ENCODE measurements at regions not wholly inside any gene's neighbourhood (a gene's known extent, or its start where the extent isn't known, plus 50 kb on each side); places are given as distances from the start of the nearest gene placed in this dataset.

DNA sequence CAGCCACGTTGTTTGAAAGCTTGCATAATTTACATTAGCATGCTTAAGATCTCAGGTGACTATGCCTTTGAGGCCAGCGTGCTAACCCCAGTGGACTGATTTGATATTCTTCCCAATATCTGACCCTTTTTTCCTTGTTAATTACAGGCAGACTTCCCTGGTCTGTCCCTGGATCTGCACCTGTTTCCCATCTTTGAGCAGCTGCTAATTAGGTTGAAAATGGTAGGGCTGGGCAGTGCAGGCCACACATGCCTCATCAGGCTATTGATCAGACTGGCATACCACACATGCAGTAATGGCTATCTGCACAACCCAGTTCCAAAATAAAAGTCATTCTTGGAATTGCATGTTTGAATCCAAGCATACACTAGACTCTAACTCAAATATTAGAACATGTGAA, 164.3 kb upstream of the TFAP2D start:
- H3K9me3 Mint-ChIP-seq, result peaks cover 2% of the 10 kb centered on the region
- ChIA-PET CTCF (interaction anchor here (0.5 kb wide), 1 partner anchor 9 kb away, joined by 3 read pairs; no protein-coding TSS in a partner anchor), POLR2A (no interaction called here)
- TF ChIP-seq CBFB (CRISPR knock-in tag; IDR thresholded peaks at IDR 0.05; ENCODE audit: low read depth) (no peak), OVOL2 (CRISPR knock-in tag; IDR thresholded peaks at IDR 0.05; ENCODE audit: borderline replicate concordance) (no peak)
- TF ChIP-seq, protein P1, sequence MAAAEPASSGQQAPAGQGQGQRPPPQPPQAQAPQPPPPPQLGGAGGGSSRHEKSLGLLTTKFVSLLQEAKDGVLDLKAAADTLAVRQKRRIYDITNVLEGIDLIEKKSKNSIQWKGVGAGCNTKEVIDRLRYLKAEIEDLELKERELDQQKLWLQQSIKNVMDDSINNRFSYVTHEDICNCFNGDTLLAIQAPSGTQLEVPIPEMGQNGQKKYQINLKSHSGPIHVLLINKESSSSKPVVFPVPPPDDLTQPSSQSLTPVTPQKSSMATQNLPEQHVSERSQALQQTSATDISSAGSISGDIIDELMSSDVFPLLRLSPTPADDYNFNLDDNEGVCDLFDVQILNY (CRISPR knock-in tag; IDR thresholded peaks at IDR 0.05), result no peak
- H3K4me1 Mint-ChIP-seq, result no peaks in the 10 kb centered on the region
- H3K36me3 Mint-ChIP-seq, result 0 out of 2 replicates have a peak, but pooled peaks cover under 1% of the 10 kb centered on the region
- H3K4me3 Mint-ChIP-seq, result no peak overlapping the region
- H3K27ac Mint-ChIP-seq, result no peak overlapping the region
- no peaks in the 10 kb centered on the region for H3K27me3 Mint-ChIP-seq (ENCODE audit: low read depth)
- ATAC-seq (no peak), DNase-seq (ENCODE audit: low spot score) (no peak)

DNA sequence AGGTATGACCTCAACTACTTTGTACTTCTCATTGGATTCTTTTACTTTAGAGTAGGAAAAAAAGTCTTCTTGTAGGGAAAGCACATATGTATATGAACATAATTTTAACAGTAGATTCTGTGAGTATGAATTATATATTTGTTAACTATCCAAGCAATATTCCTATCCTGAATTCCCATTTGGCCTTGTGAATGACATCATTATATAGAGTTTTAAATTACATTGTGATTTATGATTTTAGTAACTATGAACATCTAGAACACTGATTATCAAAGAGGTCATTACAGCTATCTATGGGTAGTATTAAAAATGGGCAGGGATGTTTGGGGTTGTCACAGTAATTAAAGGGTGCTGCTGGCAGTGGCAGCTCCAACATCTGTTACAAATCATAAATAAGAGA, 163.9 kb upstream of the TFAP2D start:
- H3K4me1 Mint-ChIP-seq, result no peaks in the 10 kb centered on the region
- H3K27ac Mint-ChIP-seq, result no peak overlapping the region
- TF ChIP-seq RELA (CRISPR knock-in tag; IDR thresholded peaks at IDR 0.05; ENCODE audit: borderline replicate concordance) (no peak), ZNF416 (CRISPR knock-in tag; IDR thresholded peaks at IDR 0.05) (no peak), ZNF232 (CRISPR knock-in tag; IDR thresholded peaks at IDR 0.05) (no peak), TEAD1 (CRISPR knock-in tag; IDR thresholded peaks at IDR 0.05) (no peak), NR3C1 (CRISPR knock-in tag; conservative IDR thresholded peaks at IDR 0.05; ENCODE audit: low read depth) (no peak), SMAD4 (CRISPR knock-in tag; IDR thresholded peaks at IDR 0.05) (no peak), GRHL2 (CRISPR knock-in tag; IDR thresholded peaks at IDR 0.05; ENCODE audit: insufficient replicate concordance, severe bottlenecking) (no peak)
- TF ChIP-seq, protein P2, sequence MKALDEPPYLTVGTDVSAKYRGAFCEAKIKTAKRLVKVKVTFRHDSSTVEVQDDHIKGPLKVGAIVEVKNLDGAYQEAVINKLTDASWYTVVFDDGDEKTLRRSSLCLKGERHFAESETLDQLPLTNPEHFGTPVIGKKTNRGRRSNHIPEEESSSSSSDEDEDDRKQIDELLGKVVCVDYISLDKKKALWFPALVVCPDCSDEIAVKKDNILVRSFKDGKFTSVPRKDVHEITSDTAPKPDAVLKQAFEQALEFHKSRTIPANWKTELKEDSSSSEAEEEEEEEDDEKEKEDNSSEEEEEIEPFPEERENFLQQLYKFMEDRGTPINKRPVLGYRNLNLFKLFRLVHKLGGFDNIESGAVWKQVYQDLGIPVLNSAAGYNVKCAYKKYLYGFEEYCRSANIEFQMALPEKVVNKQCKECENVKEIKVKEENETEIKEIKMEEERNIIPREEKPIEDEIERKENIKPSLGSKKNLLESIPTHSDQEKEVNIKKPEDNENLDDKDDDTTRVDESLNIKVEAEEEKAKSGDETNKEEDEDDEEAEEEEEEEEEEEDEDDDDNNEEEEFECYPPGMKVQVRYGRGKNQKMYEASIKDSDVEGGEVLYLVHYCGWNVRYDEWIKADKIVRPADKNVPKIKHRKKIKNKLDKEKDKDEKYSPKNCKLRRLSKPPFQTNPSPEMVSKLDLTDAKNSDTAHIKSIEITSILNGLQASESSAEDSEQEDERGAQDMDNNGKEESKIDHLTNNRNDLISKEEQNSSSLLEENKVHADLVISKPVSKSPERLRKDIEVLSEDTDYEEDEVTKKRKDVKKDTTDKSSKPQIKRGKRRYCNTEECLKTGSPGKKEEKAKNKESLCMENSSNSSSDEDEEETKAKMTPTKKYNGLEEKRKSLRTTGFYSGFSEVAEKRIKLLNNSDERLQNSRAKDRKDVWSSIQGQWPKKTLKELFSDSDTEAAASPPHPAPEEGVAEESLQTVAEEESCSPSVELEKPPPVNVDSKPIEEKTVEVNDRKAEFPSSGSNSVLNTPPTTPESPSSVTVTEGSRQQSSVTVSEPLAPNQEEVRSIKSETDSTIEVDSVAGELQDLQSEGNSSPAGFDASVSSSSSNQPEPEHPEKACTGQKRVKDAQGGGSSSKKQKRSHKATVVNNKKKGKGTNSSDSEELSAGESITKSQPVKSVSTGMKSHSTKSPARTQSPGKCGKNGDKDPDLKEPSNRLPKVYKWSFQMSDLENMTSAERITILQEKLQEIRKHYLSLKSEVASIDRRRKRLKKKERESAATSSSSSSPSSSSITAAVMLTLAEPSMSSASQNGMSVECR (CRISPR knock-in tag; IDR thresholded peaks at IDR 0.05; ENCODE audit: borderline replicate concordance), result no peak
- TF ChIP-seq, protein P3, sequence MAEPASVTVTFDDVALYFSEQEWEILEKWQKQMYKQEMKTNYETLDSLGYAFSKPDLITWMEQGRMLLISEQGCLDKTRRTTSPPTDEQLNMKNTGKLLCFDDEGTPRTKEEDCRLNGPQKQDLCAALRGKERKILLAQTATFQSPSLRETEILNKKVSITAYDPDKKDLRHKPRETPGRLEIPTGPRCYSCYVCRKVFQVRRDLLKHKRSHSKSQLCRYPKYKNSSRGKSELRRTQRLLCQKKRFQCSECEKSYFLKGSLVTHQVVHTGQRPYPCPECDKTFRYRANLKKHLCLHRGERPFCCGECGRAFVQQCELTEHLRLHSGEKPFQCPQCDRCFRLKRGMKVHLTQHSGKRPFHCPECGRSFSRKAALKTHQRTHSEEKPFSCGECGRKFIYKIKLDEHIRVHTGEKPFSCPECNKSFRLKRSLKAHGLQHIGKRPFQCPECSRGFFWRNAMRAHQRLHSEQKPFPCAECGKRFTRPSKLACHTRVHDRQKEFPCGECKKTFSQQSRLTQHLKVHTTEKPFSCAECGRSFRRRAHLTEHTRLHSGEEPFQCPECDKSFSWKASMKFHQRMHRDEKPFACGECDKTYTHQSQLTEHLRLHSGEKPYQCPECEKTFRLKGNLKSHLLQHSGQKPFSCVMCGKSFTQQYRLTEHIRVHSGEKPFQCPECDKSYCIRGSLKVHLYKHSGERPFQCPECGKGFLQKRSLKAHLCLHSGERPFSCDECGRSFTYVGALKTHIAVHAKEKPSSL (CRISPR knock-in tag; conservative IDR thresholded peaks at IDR 0.05), result no peak
- TF ChIP-seq, protein P4, sequence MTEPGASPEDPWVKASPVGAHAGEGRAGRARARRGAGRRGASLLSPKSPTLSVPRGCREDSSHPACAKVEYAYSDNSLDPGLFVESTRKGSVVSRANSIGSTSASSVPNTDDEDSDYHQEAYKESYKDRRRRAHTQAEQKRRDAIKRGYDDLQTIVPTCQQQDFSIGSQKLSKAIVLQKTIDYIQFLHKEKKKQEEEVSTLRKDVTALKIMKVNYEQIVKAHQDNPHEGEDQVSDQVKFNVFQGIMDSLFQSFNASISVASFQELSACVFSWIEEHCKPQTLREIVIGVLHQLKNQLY (CRISPR knock-in tag; IDR thresholded peaks at IDR 0.05), result no peak
- TF ChIP-seq, protein P5, sequence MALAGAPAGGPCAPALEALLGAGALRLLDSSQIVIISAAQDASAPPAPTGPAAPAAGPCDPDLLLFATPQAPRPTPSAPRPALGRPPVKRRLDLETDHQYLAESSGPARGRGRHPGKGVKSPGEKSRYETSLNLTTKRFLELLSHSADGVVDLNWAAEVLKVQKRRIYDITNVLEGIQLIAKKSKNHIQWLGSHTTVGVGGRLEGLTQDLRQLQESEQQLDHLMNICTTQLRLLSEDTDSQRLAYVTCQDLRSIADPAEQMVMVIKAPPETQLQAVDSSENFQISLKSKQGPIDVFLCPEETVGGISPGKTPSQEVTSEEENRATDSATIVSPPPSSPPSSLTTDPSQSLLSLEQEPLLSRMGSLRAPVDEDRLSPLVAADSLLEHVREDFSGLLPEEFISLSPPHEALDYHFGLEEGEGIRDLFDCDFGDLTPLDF (CRISPR knock-in tag; IDR thresholded peaks at IDR 0.05), result no peak
- TF ChIP-seq, protein P6, sequence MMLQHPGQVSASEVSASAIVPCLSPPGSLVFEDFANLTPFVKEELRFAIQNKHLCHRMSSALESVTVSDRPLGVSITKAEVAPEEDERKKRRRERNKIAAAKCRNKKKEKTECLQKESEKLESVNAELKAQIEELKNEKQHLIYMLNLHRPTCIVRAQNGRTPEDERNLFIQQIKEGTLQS (CRISPR knock-in tag; conservative IDR thresholded peaks at IDR 0.05), result no peak
- TF ChIP-seq, protein P7, sequence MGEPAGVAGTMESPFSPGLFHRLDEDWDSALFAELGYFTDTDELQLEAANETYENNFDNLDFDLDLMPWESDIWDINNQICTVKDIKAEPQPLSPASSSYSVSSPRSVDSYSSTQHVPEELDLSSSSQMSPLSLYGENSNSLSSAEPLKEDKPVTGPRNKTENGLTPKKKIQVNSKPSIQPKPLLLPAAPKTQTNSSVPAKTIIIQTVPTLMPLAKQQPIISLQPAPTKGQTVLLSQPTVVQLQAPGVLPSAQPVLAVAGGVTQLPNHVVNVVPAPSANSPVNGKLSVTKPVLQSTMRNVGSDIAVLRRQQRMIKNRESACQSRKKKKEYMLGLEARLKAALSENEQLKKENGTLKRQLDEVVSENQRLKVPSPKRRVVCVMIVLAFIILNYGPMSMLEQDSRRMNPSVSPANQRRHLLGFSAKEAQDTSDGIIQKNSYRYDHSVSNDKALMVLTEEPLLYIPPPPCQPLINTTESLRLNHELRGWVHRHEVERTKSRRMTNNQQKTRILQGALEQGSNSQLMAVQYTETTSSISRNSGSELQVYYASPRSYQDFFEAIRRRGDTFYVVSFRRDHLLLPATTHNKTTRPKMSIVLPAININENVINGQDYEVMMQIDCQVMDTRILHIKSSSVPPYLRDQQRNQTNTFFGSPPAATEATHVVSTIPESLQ (CRISPR knock-in tag; IDR thresholded peaks at IDR 0.05), result no peak
- H3K27me3 Mint-ChIP-seq (ENCODE audit: low read depth), result no peaks in the 10 kb centered on the region
- no peak for DNase-seq (ENCODE audit: low spot score)
- no peak overlapping the region for H3K4me3 Mint-ChIP-seq
- ATAC-seq, result no peak
- CTCF ChIA-PET, result no interaction called here
- peaks cover 7% of the 10 kb centered on the region for H3K9me3 Mint-ChIP-seq
- H3K36me3 Mint-ChIP-seq, result peaks cover 5% of the 10 kb centered on the region; the same call in 1 of the 2 replicates
- POLR2A ChIA-PET, result no interaction called here

Measured in WTC11 (cell line).